ENCODE measurements at regions not wholly inside any gene's neighbourhood (a gene's known extent, or its start where the extent isn't known, plus 50 kb on each side); places are given as distances from the start of the nearest gene placed in this dataset.

DNA sequence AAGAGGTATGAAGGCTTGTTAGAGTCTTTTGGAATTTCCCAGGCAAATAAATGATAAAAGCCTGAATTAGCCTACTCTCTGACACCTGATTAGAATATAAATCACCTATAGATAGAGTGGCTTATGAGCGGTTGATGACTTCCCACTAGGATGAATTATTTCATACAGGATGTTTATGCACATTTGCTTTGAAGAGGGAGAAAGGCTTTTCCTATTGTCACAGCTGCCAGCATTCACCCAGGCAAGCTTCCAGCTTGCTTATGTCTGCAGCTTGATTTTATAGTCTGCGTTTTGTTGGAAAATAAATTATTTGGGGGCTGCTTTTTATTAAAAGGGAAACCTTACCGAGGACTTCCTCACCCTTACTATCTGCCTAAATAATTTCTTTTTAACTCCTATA lies 51.3 kb upstream of the EIF2S2 start:
- FAIRE-seq (no peak), DNase-seq (ENCODE audit: extremely low spot score, insufficient read length, low read depth) (no peak)

DNA sequence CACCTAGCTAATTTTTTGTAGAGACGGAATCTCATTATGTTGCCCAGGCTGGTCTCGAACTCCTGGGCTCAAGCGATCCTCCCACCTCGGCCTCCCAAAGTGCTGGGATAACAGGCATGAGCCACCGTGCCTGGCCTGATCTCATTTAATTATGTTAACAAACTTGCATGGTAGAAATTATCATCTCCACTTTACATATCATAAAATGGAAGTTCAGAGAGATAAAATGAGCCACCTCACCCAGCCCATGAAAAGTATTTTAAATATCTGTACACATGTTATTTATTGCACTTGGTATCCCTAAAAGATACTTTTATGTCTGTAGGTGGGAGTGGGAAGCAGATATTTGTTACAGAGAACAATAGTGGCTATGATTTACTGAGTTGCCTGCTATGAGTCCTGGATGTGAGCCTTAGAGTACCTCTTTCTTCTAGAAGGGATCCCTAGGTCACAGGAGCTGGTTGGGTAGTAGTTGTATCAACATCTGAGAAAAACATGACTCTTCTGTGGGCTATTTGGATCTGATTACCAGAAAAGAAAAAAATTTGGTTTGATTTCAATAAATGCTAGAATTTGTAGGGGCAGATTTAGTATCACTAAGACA lies 52.4 kb upstream of the EIF2S2 start:
- DNase-seq (ENCODE audit: extremely low spot score, insufficient read length, low read depth): no peak
- FAIRE-seq: no peak

DNA sequence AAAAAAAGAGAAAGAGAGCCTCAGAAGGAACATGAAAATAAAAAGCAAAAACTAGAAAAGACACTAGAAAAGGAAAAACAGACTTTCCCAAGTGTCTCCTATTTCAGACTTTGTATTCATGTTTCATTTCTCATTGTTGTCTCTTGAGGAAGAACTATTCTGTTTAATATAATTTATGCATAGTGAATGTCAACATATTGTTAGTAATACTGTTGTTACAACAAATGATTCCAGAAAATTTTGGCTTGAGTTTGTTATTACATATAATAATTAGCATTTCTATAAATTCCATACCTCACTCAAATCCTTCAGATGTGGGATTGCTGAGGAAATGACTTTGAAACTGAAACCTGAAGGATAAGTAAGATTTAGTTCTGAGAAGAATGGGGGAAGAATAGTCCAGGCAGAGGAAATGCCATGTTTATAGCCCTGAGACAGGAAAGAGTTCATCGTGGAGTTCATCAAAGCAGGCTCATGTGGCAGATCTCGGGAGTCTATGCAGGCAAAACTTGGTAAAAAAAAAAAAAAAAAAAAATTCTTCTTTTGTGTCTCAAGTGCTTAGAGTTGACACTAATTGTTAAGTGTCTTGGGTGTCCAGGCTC lies 53.1 kb upstream of the EIF2S2 start:
- DNase-seq (ENCODE audit: extremely low spot score, insufficient read length, low read depth) (no peak), FAIRE-seq (no peak)

DNA sequence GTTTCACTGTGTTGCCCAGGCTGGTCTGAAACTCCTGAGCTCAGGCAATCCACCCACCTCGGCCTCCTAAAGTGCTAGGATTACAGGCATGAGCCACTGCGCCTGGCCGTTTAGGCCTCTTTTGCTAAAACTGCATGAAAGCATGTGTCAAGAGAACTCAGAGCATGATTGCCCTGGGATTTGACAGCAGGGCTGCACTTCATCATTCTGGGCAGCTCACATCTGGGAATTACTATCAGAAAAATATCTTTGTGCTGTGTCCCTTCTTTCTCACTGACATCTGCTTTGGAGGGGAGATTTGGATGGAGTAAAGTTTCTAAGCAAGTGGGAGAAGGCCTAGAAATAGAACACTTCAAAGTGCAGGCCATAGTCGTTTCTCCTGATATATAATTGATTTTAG lies 59.6 kb upstream of the EIF2S2 start:
- DNase-seq (ENCODE audit: extremely low spot score, insufficient read length, low read depth) (no peak), FAIRE-seq (no peak)

DNA sequence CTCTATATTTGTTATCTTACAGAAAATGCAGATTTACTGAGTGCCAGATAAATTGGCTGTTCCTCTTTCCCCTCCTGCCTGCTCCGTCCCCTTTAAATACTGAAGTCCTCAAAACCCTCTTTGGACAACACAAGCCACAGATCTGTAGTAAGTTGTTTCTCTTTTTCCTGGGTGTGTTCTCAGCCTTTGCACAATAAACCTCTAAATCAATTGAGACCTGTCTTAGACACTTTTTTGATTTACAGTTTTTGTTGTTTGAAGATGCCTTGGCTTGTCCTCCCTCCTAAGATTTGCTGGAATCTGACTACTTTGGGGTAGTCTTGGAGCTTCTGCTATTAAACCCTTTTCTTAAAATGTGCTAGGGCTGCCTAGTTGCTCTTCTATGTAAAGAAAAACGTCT lies 60.9 kb upstream of the EIF2S2 start:
- DNase-seq (ENCODE audit: extremely low spot score, insufficient read length, low read depth) (no peak), FAIRE-seq (no peak)

DNA sequence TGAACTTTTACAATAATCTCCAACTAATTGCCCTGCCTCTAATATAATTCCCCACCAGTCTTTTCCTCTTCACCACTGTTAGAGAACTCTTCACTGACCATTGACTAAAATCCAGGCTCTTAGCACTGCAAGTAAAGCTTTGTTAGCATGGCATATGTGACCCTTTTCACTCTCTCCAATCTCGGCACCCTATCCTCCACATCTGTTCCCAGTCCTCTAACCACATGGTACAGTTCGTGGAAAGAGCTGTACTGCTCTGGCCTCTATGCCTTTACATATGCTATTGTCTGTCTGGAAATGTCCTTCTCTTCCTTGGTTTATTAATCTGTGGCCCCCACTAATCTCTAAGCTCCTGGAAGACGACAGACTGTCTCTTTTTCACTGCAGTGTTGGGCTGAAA lies 63.0 kb upstream of the EIF2S2 start:
- FAIRE-seq (no peak), DNase-seq (ENCODE audit: extremely low spot score, insufficient read length, low read depth) (no peak)

DNA sequence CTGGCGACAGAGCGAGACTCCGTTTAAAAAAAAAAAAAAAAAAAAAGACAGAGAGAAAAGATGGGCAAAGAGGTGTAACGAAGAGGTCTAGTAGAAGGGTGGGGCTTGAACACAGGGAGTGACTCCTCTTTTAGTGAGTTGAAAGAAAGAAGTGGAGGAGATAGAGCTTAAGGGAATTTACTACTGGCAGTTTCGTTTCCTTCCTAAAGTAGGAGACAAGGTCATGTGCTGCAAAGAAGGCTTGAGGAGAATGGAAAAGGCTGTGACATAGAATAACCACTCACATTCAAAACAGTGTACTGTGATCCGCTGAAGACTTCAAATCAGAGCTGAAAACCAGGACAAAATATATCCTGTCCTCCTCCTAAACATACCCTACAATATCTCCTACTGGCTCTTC lies 63.8 kb upstream of the EIF2S2 start:
- no peak for DNase-seq (ENCODE audit: extremely low spot score, insufficient read length, low read depth)
- no peak for FAIRE-seq

DNA sequence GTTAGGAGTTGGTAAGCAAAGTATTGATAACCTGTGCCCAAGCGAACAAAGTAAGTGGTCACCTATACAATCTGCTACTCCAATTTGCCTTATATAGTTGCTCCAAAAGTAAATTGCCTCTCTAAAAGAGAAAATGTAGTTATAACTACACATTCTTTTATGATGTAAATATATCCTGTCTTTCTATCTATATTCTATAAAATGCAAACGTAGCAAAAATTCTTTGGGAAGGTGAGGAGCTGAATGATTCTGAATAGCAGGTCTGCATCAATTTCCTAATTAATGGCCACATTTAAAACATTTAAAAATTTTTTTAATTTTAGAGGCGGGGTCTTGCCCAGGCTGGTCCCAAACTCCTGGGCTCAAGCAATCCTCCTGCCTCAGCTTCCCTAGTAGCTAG lies 64.2 kb upstream of the ASIP start:
- FAIRE-seq (no peak), DNase-seq (ENCODE audit: extremely low spot score, insufficient read length, low read depth) (no peak)

DNA sequence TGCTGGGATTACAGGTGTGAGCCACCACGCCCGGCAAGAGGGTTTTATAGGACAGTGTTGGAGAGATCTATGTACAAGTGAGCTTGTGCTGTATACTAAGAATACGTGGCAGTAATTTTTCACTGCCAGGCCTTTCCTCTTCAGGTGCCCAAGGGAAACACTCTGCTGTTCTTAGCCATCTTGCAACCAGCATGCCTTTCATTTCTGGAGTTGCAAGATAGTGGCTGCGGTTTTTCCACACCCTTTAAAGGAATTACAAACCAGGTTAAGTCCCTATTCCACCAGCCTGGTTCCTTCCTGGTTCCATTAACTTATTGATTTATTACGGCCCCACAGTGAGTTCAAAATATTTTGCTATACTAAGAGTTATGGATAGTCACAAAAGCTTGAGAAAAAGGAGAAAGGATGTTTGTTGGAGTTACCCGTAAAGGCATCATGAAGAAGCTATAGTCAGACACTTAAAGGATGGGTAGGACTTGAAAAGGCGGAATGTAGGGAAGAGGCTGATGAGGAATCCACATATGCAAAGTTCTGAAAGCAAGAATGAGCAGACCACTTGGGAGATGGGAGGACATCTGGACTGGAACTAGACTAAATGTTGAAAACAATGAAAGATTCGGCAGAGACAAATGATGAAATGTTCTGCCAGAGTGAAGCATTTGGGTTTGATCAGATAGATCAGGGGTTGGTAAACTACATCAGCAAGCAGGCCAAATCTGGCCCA lies 61.4 kb upstream of the ASIP start:
- FAIRE-seq (no peak), DNase-seq (ENCODE audit: extremely low spot score, insufficient read length, low read depth) (no peak)

DNA sequence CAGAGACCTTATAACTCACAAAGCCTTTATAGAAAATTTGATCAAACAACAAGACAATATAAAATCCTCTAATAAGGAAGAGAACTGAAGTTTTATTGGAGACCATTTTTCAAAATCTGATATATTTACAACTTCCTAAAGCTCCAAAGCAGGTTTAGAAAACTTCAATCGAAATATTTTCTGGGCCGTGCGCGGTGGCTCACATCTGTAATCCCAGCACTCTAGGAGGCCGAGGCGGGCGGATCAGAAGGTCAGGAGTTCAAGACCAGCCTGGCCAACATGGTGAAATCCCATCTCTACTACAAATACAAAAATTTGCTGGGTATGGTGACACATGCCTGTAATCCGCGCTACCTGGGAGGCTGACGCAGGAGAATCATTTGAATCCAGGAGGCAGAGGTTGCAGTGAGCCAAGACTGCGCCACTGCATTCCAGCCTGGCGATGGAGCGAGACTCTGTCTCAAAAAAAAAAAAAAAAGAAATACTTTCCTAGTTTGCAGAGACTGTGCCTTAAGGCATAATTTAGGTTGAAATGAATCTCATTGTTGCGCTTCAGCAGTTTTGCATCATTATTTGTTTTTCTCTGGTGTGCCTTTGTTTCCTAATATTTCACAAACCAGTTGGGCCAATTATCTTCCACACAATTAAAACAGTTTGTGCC lies 60.6 kb upstream of the ASIP start:
- no peak for DNase-seq (ENCODE audit: extremely low spot score, insufficient read length, low read depth)
- FAIRE-seq: no peak

DNA sequence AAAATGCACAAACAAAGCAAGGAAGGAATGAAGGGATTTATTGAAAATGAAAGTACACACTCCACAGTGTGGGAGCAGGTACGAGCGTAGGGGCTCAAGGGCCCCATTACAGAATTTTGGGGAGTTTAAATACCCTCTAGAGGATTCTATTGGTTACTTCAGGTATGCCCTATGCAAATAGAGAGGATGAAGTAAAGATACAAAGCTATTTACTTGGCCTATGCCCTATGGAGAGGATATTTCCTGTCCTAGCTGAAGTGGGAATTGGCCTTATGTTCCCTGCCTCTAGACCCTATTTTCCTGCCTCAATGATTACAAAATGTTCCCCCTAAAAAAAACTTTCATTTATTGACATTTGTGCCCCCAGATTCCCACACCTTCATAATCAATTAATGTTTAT lies 59.7 kb upstream of the ASIP start:
- FAIRE-seq (no peak), DNase-seq (ENCODE audit: extremely low spot score, insufficient read length, low read depth) (no peak)

DNA sequence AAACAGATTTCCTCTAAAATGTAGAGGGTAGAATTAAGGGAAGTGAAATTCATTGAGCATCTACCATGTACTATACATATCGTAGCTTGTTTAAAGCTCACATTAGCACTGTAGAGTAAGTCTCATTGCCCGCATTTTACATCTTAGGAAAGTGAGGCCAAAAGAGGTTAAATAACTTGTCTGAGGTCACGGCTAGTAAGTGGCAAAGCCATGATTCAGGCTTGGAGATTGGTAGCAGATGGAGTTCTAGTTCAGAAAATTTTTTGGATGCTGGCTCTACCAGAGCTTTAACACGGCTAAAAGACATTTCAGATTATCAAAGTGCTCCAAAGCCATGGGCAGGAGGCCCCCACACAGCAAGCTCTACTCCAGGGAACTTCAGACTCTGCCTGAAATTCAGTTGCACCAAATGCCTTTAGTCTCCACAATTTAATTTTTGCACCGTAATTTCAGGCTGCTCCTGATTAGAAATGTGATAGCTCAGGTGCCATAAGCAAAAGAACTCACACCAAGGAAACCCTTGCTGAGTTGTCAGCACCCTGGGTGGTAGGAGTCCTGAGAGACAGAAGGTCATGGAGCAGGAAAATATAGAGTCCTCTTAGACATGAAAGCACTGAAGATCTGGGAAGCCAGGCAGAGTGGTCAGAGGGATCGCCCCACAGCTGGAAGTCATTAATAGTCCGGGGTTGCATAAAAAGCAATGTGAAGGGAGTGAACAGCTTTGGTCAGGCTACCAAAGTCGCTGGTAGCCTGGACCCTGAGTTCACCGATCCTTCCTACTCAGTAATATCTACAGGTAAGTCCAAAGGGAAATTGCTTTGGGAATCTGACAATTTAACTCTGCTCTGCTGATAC lies 55.2 kb upstream of the ASIP start:
- DNase-seq (ENCODE audit: extremely low spot score, insufficient read length, low read depth) (no peak), FAIRE-seq (no peak)

DNA sequence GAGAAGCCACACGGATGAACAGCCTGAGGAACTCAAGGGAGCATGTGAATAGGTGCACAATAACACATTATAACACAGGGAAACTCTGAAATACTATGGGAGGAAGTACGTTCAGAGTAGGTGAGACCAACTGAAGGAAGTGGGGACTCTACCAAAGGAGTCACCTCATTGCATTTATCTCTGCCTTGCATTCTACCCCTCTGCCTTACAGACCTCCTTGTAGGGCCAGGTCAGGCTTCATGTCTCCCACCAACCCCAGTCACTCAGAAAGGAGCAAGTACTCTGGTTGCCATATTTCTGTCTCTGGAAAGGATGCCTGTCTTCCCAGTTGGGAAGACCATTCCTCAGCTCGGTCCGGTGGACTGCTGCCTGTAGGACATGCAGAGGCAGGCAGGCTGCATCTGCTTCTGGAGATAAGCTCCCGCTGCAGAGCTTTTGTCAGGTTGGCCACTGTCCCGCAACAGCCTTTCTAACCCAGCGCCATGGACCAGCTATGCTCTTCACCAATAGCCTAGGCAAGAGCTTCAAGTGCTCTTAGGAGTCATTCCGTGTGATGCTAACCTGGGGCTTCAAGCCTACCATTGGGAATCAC lies 51.6 kb upstream of the ASIP start:
- FAIRE-seq: no peak
- no peak for DNase-seq (ENCODE audit: extremely low spot score, insufficient read length, low read depth)

DNA sequence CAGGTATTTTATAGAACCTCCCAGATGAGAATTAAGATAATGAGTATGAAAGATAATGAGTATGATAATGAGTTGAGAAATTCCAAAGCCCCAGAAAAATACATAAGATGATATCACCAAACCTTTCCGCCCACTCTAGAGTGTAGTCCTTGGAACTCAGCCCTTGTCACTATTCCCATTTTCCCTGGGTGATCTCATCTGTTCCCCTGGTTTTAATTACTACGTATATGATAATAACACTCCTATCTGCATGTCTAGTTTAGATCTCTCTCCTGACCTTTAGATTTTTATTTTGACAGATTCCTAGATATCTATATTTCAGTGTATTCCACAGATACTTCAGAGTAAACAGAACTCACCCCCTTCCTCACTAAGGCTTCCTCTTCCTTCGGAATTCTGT lies 51.0 kb upstream of the ASIP start:
- FAIRE-seq: no peak
- no peak for DNase-seq (ENCODE audit: extremely low spot score, insufficient read length, low read depth)

DNA sequence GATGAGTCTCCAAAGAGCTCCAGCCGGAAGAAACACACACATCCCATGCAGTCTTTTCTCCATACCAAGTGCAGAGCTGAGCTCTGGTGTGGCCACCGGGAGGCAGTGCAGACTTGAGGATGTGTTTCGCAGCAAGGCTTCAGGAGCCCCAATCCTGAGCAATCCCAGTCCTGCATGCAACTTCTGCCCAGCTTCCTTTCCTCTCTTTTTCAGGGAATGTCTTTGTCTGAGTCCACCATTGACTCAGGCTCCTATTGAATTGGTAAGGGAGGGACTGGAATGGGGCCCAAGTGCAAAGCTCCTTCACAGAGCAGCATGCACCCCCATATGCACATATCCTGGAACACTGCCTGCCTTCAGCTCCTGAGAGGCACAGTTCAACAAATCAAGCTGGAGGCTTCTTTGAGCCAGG lies 50.5 kb upstream of the ASIP start:
- FAIRE-seq (no peak), DNase-seq (ENCODE audit: extremely low spot score, insufficient read length, low read depth) (peak; percentile 18)

All from GM18507 (cell line).